Mesendoderm (in vitro differentiated cells): ENCODE measurements at regions not wholly inside any gene's neighbourhood (a gene's known extent, or its start where the extent isn't known, plus 50 kb on each side); places are given as distances from the start of the nearest gene placed in this dataset.

Source experiments
- DNase-seq: peaks from one replicate; pipeline ENCODE4 v3.0.0; 2013
- H2AK5ac ChIP-seq: 2 replicates; pipeline ENCODE4 v1.6.1; 2013; ENCODE audit warnings: low read length, inconsistent platforms
- H2BK120ac ChIP-seq: 2 replicates; pipeline ENCODE4 v1.6.1; 2013; ENCODE audit warnings: low read depth, mild to moderate bottlenecking, low read length, moderate library complexity, mixed read lengths
- H2BK15ac ChIP-seq: replicated peaks from 2 replicates; pipeline ENCODE4 v1.6.1; 2013; ENCODE audit warnings: low read depth, mild to moderate bottlenecking, moderate library complexity
- H2BK5ac ChIP-seq: 2 replicates; pipeline ENCODE4 v1.6.1; 2013; ENCODE audit warnings: low read length, inconsistent platforms
- H3K18ac ChIP-seq: 2 replicates; pipeline ENCODE4 v1.6.1; 2013; ENCODE audit warnings: mild to moderate bottlenecking, low read length, mixed read lengths
- H3K23ac ChIP-seq: one replicate; pipeline ENCODE4 v1.6.1; 2013; ENCODE audit warnings: low read length
- H3K27ac ChIP-seq: 2 replicates; pipeline ENCODE4 v1.5.1; 2013; ENCODE audit warnings: low read depth, mild to moderate bottlenecking, inconsistent platforms, low read length, moderate library complexity
- H3K27me3 ChIP-seq: 2 replicates; pipeline ENCODE4 v1.6.1; 2013; ENCODE audit warnings: low read length, control low read depth, mild to moderate bottlenecking, inconsistent platforms; ENCODE audit not compliant: insufficient read depth, poor library complexity
- H3K36me3 ChIP-seq: 2 replicates; pipeline ENCODE4 v1.6.1; 2013; ENCODE audit warnings: low read length, inconsistent platforms; ENCODE audit not compliant: control insufficient read depth, insufficient read depth
- H3K4ac ChIP-seq: one replicate; pipeline ENCODE4 v1.6.1; 2013; ENCODE audit warnings: low read depth, mild to moderate bottlenecking, low read length, moderate library complexity
- H3K4me1 ChIP-seq: 2 replicates; pipeline ENCODE4 v1.6.1; 2013; ENCODE audit warnings: low read depth, low read length, inconsistent platforms; ENCODE audit not compliant: control insufficient read depth
- H3K4me2 ChIP-seq: 2 replicates; pipeline ENCODE4 v1.6.1; 2013; ENCODE audit warnings: low read length
- H3K4me3 ChIP-seq: 2 replicates; pipeline ENCODE4 v1.5.1; 2013; ENCODE audit warnings: mild to moderate bottlenecking, low read length
- H3K56ac ChIP-seq: one replicate; pipeline ENCODE4 v1.6.1; 2013; ENCODE audit warnings: low read length
- H3K79me1 ChIP-seq: 2 replicates; pipeline ENCODE4 v1.6.1; 2013; ENCODE audit warnings: low read length, inconsistent platforms
- H3K79me2 ChIP-seq: 2 replicates; pipeline ENCODE4 v1.6.1; 2013; ENCODE audit warnings: mild to moderate bottlenecking, low read length; ENCODE audit not compliant: control insufficient read depth, insufficient read depth
- H3K9ac ChIP-seq: 2 replicates; pipeline ENCODE4 v1.6.1; 2013; ENCODE audit warnings: low read length, inconsistent platforms
- H4K5ac ChIP-seq: one replicate; pipeline ENCODE4 v1.6.1; 2013; ENCODE audit warnings: low read length
- H4K8ac ChIP-seq: one replicate; pipeline ENCODE4 v1.6.1; 2013; ENCODE audit warnings: low read depth, mild to moderate bottlenecking, control low read depth, low read length, moderate library complexity
- WGBS: extraction: QIAGEN DNeasy Blood & Tissue Kit; methylation state at CpG from one replicate; pipeline ENCODE4 v1.1.7; 2013; ENCODE audit warnings: low lambda C conversion rate, missing lambda C conversion rate; ENCODE audit not compliant: insufficient coverage; ENCODE audit errors: extremely low coverage; 5-methylcytosine and 5-hydroxymethylcytosine counted together

DNA sequence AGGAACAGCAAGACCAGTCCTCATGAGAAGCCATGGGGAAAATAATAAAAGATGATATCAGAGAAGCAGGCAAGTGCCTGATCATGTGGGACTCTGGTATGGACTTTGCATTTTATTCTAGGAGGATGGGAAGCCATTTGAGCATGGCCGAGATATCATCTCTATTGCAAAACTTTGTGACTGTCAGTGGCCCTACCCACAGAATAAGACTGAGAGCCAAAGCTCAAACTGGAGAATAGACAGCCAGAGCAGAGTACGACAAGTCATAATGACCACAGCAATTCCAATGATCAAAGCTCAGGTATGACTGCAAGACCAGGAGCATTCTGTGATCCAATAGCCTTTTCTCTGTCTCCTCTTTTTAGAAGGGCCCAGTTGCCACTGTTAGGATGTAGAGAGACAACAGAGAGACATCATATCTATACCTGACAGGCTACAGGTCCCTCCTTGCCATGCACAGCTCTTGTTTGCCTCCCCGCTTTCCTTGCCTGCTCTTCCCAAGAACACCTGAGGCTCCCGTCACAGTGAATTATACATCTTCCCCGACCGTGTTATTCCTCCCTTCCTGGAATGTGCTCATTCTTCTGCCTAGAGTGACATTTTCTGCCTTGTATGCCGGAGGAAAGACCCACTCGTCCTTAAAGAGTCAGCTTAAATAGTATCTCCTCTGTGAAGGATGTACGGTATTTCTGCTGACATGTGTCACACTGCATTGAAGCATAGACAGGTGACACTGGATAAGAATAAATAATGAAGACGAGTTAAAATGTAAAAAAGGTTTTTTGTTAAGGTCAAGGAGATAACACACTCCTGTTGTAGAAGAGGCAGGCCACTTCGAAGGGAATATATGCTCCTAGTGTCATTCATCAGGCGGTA, 248.7 kb upstream of the MAP3K1 start:
- Histone ChIP-seq H3K4ac (no peak overlapping the region), H3K79me2 (no peaks in the 10 kb centered on the region), H2BK120ac (no peak overlapping the region), H3K79me1 (no peaks in the 10 kb centered on the region), H3K23ac (no peak overlapping the region), H3K4me1 (no peaks in the 10 kb centered on the region), H3K27me3 (no peaks in the 10 kb centered on the region), H3K9ac (no peak overlapping the region), H3K36me3 (no peaks in the 10 kb centered on the region), H3K27ac (no peak overlapping the region), H3K4me3 (no peak overlapping the region), H4K8ac (no peak overlapping the region), H3K18ac (no peak overlapping the region), H3K4me2 (no peak overlapping the region), H2BK5ac (no peak overlapping the region), H2BK15ac (no peak overlapping the region), H4K5ac (no peak overlapping the region), H3K56ac (no peak overlapping the region), H2AK5ac (no peak overlapping the region)
- DNase-seq = no peak
- no CpG with 5 or more reads among the region's 12 CpGs for WGBS

DNA sequence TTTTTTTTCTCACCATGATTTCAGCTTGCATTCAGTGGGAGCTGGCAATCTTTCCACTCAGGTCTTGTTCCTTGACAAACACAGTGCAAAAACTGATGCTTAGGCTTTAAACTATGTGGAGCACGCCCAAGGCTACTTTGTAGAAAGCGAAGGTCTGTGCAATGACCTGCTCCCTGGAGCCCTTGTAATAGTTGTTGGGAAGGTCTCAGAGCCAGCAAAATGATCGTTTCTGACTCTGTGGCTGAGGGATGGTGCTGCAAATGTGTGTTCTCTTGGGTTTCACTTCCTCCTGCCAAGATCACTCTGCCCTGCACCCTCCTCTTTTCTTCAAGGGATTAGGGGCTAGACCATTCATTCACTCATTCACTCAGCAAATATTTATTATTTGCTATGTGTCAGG, 249.7 kb upstream of the MAP3K1 start:
- no peak overlapping the region for H3K56ac ChIP-seq
- no peak overlapping the region for H4K5ac ChIP-seq
- no peaks in the 10 kb centered on the region for H3K79me1 ChIP-seq
- no peak overlapping the region for H2BK5ac ChIP-seq
- no CpG with 5 or more reads among the region's 3 CpGs for WGBS
- H3K4me2 ChIP-seq = no peak overlapping the region
- no peak overlapping the region for H3K18ac ChIP-seq
- no peak overlapping the region for H4K8ac ChIP-seq
- no peak overlapping the region for H3K4me3 ChIP-seq
- H3K27ac ChIP-seq = no peak overlapping the region
- H3K4me1 ChIP-seq = no peaks in the 10 kb centered on the region
- no peaks in the 10 kb centered on the region for H3K27me3 ChIP-seq
- DNase-seq = no peak
- no peak overlapping the region for H2AK5ac ChIP-seq
- H2BK120ac ChIP-seq = no peak overlapping the region
- H3K36me3 ChIP-seq = no peaks in the 10 kb centered on the region
- H3K4ac ChIP-seq = no peak overlapping the region
- no peak overlapping the region for H3K23ac ChIP-seq
- H3K9ac ChIP-seq = no peak overlapping the region
- H2BK15ac ChIP-seq = no peak overlapping the region
- no peaks in the 10 kb centered on the region for H3K79me2 ChIP-seq

DNA sequence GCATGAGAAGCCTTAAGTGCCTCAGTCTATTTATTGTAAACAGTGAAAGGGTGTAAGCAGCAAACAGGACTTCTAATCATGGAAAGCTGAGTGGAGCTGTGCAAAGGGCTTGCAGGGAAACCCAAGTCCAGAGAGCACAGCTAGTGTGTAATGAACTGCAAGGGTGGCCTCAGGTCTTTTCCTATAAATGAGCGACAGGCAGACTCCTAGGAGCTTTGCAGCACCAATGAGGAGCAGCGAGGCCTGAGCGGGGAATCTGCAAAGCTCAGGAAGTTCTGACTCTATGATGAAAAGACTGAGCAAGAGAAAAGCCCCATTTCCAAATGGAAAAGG, 250.1 kb upstream of the MAP3K1 start:
- Histone ChIP-seq H3K4ac (no peak overlapping the region), H2BK5ac (no peak overlapping the region), H3K9ac (no peak overlapping the region), H3K27me3 (no peaks in the 10 kb centered on the region), H3K79me1 (no peaks in the 10 kb centered on the region), H2BK15ac (no peak overlapping the region), H3K4me1 (no peaks in the 10 kb centered on the region), H4K5ac (no peak overlapping the region), H2AK5ac (no peak overlapping the region), H2BK120ac (no peak overlapping the region), H3K4me2 (no peak overlapping the region), H3K4me3 (no peak overlapping the region), H3K56ac (no peak overlapping the region), H4K8ac (no peak overlapping the region), H3K36me3 (no peaks in the 10 kb centered on the region), H3K27ac (no peak overlapping the region), H3K18ac (no peak overlapping the region), H3K79me2 (no peaks in the 10 kb centered on the region), H3K23ac (no peak overlapping the region)
- WGBS = no CpG with 5 or more reads among the region's 3 CpGs
- no peak for DNase-seq

DNA sequence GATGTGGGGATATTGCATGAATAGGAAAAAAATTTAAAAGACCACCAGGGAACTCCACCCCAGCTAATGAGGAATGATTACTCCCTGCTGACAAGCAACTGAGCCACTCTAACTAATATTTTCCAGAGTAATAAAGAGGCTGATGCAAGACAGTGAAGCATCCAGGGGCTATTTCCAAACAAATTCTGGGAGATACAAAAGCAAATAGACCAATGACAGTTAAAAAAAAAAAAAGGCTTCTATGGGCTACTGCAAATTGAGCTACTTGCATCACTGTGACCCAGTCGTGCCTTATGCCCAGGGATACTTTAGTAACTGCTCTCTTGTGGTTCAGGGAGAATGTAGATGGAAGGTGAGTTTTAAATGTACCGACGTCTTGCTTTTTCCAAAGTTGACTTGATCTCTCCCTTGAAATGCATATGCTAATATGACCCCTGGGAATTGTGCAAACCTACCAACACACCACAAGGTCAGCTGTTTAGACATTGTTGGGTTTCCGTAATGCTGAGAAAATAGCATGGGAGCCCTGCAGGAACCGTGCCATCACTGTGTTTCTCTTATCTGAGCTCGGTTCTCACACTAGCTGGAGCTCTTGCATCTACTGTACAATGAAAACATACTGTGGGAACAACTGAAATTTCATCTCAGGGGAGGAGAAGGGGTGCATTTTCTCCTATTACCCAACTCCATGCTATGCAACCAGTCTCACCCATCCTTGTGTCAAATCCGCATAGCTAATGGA, 250.6 kb upstream of the MAP3K1 start:
- H4K8ac ChIP-seq = no peak overlapping the region
- no peak overlapping the region for H2BK15ac ChIP-seq
- H3K56ac ChIP-seq = no peak overlapping the region
- H3K27me3 ChIP-seq = no peaks in the 10 kb centered on the region
- H2BK120ac ChIP-seq = no peak overlapping the region
- no peak overlapping the region for H3K23ac ChIP-seq
- H3K36me3 ChIP-seq = no peaks in the 10 kb centered on the region
- no peak overlapping the region for H3K9ac ChIP-seq
- H3K4me1 ChIP-seq = no peaks in the 10 kb centered on the region
- H3K79me1 ChIP-seq = no peaks in the 10 kb centered on the region
- no peak overlapping the region for H3K27ac ChIP-seq
- no peak overlapping the region for H3K4me2 ChIP-seq
- H3K4me3 ChIP-seq = no peak overlapping the region
- no peak overlapping the region for H3K18ac ChIP-seq
- no peak overlapping the region for H3K4ac ChIP-seq
- no peak for DNase-seq
- H4K5ac ChIP-seq = no peak overlapping the region
- WGBS = no CpG with 5 or more reads among the region's 7 CpGs
- no peak overlapping the region for H2AK5ac ChIP-seq
- H2BK5ac ChIP-seq = no peak overlapping the region
- no peaks in the 10 kb centered on the region for H3K79me2 ChIP-seq

DNA sequence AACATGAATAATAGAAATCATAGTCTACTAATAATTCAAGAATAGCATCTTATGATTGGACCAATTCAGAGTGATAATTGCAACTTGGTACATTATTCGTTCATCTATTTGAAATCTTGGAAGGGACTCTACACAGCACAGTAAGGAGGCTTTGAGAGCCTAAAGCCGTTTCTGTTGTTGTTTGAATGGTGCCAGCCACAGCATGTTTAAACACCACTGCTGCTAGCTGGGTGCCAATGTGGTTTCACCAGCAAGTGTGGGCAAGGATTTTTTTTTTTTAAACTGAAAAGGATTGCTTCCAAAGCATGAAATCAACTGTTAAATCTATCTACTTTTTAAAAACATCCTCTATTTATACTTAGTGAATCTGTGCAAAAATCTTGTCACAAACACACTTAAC, 253.9 kb upstream of the MAP3K1 start:
- Histone ChIP-seq H2BK120ac (no peak overlapping the region), H3K4me3 (no peak overlapping the region), H3K4me2 (no peak overlapping the region), H2BK5ac (no peak overlapping the region), H3K4me1 (no peaks in the 10 kb centered on the region), H3K9ac (no peak overlapping the region), H4K5ac (no peak overlapping the region), H3K23ac (no peak overlapping the region), H2BK15ac (no peak overlapping the region), H3K79me2 (no peaks in the 10 kb centered on the region), H3K36me3 (no peaks in the 10 kb centered on the region), H3K27ac (no peak overlapping the region), H3K18ac (no peak overlapping the region), H3K4ac (no peak overlapping the region), H3K79me1 (no peaks in the 10 kb centered on the region), H3K56ac (no peak overlapping the region), H3K27me3 (no peaks in the 10 kb centered on the region), H4K8ac (no peak overlapping the region), H2AK5ac (no peak overlapping the region)
- WGBS = no CpG with 5 or more reads among the region's 2 CpGs
- DNase-seq = no peak
